Vagina (tissue), 2 donors: ENCODE measurements at regions not wholly inside any gene's neighbourhood (a gene's known extent, or its start where the extent isn't known, plus 50 kb on each side); places are given as distances from the start of the nearest gene placed in this dataset.

Experiments
- POLR2AphosphoS5 ChIP-seq, 2 donors: sonication (generic); formaldehyde crosslinking; IDR thresholded peaks; one replicate each; pipeline ENCODE4 v1.9.0; 2017; ENCODE audit warnings: antibody characterized with exemption in 2 of 2, mild to moderate bottlenecking in 2 of 2, low read depth in 1 of 2; ENCODE audit not compliant: insufficient read depth in 1 of 2
- TF ChIP-seq, protein P1 (sequence below), 3 experiments: fragments of 450-650 bp in 2 of 3; fragments of 200-600 bp in 1 of 3; sonication (generic) in 1 of 3; IDR thresholded peaks; one replicate each; pipeline ENCODE4 v1.5.1; 2017 to 2019; ENCODE audit warnings: antibody characterized with exemption in 3 of 3, mild to moderate bottlenecking in 2 of 3, moderate library complexity in 2 of 3

DNA sequence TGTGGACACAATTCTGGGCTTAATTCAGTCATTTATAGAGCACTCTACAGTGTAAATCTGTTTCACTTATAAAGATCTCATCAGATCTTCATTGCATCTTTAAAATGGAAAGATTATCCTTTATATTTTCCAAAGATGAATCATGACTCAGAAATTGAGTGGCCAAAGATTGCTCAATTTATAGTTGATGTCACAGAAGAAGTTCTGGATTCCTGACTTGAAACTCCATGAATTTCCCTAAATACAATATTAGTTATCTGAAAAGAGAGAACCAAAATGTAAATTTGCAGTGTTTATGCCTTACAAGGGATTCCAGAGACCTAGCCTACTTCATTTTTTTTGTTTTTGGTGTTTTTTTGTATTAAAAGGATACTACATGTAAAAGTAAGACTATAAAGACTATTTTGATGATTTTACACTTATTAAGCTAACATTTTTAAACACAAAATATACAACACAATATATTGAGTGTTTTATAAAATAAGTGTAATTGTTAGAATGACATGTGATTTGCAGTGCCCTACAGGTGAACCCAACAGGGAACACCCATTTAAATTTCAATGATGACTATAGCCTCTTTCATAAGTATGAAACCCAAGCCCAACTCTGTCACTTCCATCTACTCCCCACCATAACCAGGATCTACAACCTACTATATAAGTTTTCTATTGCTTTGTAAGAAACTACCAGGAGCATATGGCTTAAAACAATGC lies 183.5 kb downstream of the PCDH7 start:
- TF ChIP-seq, protein P1, sequence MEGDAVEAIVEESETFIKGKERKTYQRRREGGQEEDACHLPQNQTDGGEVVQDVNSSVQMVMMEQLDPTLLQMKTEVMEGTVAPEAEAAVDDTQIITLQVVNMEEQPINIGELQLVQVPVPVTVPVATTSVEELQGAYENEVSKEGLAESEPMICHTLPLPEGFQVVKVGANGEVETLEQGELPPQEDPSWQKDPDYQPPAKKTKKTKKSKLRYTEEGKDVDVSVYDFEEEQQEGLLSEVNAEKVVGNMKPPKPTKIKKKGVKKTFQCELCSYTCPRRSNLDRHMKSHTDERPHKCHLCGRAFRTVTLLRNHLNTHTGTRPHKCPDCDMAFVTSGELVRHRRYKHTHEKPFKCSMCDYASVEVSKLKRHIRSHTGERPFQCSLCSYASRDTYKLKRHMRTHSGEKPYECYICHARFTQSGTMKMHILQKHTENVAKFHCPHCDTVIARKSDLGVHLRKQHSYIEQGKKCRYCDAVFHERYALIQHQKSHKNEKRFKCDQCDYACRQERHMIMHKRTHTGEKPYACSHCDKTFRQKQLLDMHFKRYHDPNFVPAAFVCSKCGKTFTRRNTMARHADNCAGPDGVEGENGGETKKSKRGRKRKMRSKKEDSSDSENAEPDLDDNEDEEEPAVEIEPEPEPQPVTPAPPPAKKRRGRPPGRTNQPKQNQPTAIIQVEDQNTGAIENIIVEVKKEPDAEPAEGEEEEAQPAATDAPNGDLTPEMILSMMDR (IDR thresholded peaks at IDR 0.05) = no peak
- no peak for TF ChIP-seq POLR2AphosphoS5 (IDR thresholded peaks at IDR 0.05; ENCODE audit: insufficient read depth in 1 of 2, low read depth in 1 of 2)
